GM19452 (cell line): ENCODE measurements at regions not wholly inside any gene's neighbourhood (a gene's known extent, or its start where the extent isn't known, plus 50 kb on each side); places are given as distances from the start of the nearest gene placed in this dataset.
"Not testable (repeated sequence)": the region's sequence is repeated elsewhere in the genome, so short reads cannot be mapped to it uniquely, and the experiment has no call there.

Source experiments
- ATAC-seq: cut with Tn5 transposase; IDR thresholded peaks from one replicate; pipeline ENCODE4 v1.9.1; 2021; ENCODE audit not compliant: unreplicated experiment

DNA sequence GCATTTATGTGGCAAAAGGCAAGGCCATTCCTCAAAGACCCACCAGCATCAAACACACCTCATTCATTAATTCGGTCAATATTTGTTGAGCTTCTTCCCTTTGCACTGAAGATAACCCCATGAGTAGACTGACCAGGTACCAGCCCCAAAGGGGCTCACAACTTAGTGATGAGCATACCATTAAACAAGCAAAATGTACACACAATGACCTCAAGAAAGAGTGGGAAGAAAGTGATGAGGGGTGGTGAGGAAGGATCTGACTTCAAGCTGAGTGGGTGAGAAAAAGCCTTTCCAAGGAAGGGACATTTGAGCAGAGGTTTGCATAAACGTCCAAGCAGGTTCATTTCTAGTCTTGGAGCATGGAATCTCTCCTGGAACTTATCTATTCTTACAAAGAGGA lies 562.5 kb downstream of the TOX3 start:
- no peak for ATAC-seq

GRCh38 chr16:51982715-51983680 lies 563.9 kb downstream of the TOX3 start:
- ATAC-seq: no peak

DNA sequence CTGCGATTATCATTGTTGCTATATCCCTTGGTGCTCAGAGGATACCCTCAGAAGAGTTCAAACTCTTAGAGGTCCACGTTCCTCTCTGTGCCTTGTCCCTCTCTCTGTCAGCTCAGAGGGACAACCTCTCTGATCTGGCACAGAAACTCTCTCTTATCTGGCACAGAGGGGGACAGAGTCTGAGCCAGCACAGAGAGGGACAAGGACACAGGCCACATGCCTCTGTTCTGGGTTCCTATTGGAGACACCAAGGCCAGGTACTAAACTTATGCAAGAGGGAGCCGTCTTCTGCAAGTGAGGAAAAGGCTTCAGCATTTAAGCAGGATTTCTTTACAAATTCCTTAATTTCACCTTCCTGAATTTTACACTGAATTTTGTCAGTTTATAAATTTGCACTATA lies 565.2 kb downstream of the TOX3 start:
- no peak for ATAC-seq

DNA sequence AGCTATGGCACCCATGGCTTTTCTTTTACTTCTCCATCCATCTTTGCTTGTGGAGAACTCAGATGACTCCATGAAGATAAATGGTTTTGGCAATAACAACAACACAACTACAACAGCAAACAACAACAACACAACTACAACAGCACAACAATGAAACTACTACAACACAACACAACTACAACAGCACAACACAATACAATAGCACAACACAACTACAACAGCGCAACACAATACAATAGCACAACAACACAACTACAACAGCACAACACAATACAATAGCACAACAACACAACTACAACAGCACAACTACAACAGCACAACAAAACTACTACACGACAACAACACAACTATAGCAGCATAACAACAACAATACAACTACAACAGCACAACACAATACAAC lies 569.4 kb downstream of the TOX3 start:
- not testable (repeated sequence) for ATAC-seq

GRCh38 chr16:51971184-51971583 lies 575.8 kb downstream of the TOX3 start:
- no peak for ATAC-seq

DNA sequence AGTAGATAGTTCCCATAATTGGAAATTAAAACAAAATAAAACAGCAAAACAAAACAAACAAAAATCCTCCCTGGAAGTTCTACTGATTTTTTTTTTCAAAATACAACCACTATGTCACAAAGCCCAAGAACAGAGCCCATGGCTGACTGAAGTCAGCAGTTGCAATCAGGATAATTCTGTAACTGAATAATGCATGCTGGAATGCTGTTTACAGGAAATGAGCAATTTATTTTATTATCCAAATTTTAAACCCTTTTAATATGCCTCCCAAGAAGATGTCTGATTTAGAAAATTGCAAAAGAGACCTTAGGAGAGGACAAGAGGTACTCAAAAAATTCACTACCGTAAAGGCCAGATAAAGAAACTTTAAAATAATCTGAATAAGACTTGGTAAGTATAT lies 578.2 kb downstream of the TOX3 start:
- ATAC-seq: no peak

- ATAC-seq: no peak
Measured at GRCh38 chr16:51967646-51968045, 579.3 kb downstream of the TOX3 start.

DNA sequence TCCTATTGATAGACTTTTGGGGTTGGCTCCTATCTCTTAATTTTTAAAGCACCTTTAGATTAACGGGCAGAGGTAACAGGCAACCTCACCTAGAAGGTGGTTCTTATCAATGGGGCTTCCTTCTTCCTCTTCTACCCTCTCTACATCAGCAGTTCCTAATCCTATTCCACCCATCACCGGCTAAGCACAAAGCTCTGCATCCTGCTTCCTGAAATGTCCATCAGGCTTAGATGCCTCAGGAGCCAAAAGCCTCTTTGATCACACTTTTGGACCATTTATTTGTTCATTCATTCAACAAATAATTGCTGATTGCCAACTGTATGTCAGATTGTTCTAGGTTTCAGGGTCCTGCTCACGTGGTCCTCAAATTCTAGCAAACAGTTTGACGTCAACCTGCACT lies 586.0 kb downstream of the TOX3 start:
- ATAC-seq: no peak

GRCh38 chr16:51953286-51953985 lies 593.5 kb downstream of the TOX3 start:
- ATAC-seq: no peak

DNA sequence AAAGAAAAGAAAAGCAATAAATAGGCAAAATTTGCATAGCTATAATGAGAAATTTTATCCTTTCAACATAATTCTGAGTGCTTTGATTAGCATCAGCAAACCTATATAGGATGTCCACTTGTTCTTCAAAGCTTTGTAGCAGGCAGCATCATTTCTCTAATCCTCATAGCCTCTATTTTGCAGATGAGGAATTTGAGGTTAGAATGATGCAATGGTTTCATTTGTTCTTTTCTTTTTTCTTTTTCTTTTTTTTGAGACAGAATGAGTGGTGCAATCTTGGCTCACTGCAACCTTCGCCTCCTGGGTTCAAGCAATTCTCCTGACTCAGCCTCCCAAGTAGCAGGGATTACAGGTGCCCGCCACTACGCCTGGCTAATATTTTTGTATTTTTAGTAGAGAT lies 594.4 kb downstream of the TOX3 start:
- ATAC-seq: no peak

- ATAC-seq: no peak
Measured at GRCh38 chr16:51951668-51952298, 595.2 kb downstream of the TOX3 start.

- no peak for ATAC-seq
Measured at GRCh38 chr16:51950118-51950780, 596.7 kb downstream of the TOX3 start.

DNA sequence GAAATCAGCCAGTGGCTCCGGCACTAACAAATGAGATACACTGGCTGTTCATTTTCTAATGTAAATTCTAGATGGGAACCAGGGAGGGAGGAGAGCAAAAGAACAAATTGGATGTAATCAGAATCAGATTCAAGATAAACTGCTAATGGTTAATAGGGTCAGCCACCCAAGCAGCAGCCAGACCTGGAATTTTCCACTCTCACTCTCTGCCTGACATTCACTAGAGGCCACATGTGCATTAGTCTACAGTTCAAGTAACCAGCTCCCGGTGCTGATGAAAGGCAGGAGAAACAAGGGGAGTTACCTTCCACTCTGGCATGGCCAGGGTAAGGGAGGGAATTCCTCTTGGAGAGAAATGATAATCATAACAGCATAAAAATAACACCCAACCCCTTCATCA lies 597.7 kb downstream of the TOX3 start:
- no peak for ATAC-seq

DNA sequence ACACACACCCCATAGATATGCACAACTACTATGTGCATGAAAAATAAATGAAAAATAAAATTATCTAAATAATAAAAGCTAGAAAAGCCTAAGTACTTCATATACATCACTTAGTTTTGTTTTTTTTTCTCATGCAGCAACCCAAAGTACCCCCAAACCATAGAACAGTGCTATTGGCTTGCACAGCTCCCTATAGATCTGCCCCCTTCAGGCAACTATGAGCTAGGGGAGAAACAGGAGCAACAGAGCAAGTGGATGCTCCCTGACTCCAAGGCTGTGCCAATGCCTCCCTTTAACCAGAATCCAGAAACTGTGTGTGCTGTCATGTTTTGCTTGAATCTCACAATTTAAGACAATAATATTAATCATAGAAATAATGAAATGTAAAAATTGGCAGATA lies 605.5 kb downstream of the TOX3 start:
- ATAC-seq: no peak

GRCh38 chr16:51940183-51940582 lies 606.8 kb downstream of the TOX3 start:
- ATAC-seq: no peak

GRCh38 chr16:51939378-51939871 lies 607.5 kb downstream of the TOX3 start:
- no peak for ATAC-seq

- ATAC-seq: no peak
Measured at GRCh38 chr16:51938861-51939260, 608.1 kb downstream of the TOX3 start.

GRCh38 chr16:51937771-51938170 lies 609.2 kb downstream of the TOX3 start:
- no peak for ATAC-seq

DNA sequence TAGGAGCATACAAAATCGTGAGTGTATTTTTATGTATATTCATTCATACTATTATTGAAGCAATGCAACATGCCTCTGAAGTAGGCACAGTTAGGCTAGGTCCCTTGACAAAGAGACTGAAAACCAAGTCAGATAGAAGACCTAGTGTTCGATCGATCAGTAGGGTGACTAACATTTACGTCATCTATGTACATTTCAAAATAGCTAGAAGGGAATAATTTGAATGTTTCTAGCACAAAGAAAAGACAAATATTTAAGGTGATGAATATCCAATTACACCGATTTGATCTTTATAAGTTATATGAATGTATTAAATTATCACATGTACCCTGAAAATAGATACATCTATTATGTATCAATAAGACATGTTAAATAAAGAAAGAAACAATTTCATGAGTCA lies 610.1 kb downstream of the TOX3 start:
- no peak for ATAC-seq

- no peak for ATAC-seq
Measured at GRCh38 chr16:51932317-51932716, 614.6 kb downstream of the TOX3 start.

- no peak for ATAC-seq
Measured at GRCh38 chr16:51931653-51932052, 615.3 kb downstream of the TOX3 start.
